Colonic mucosa (tissue), 4 donors: ENCODE measurements at regions not wholly inside any gene's neighbourhood (a gene's known extent, or its start where the extent isn't known, plus 50 kb on each side); places are given as distances from the start of the nearest gene placed in this dataset.

Experiments
- DNase-seq: peaks from one replicate; pipeline ENCODE4 v3.0.0-alpha.2; 2020
- H3K27ac ChIP-seq: fragments of 200-600 bp; one replicate; pipeline ENCODE4 v1.8.0; 2021
- H3K27me3 ChIP-seq: fragments of 200-600 bp; one replicate; pipeline ENCODE4 v1.8.0; 2021
- H3K36me3 ChIP-seq: fragments of 200-600 bp; one replicate; pipeline ENCODE4 v1.8.0; 2021
- H3K4me1 ChIP-seq: fragments of 200-600 bp; one replicate; pipeline ENCODE4 v1.8.0; 2021; ENCODE audit warnings: mild to moderate bottlenecking
- H3K4me3 ChIP-seq: fragments of 200-600 bp; one replicate; pipeline ENCODE4 v1.8.0; 2021
- H3K9ac ChIP-seq, 2 donors: one replicate each; pipeline ENCODE4 v1.7.0; 2013; ENCODE audit warnings: control low read depth in 2 of 2, low read depth in 2 of 2, low read length in 2 of 2
- H3K9me3 ChIP-seq: fragments of 200-600 bp; one replicate; pipeline ENCODE4 v1.8.0; 2021
- intact Hi-C: fragments of 100-400 bp; cut with DNase I; formaldehyde crosslinking; loops from one replicate; pipeline ENCODE4 v1.14.1; 2022
- TF ChIP-seq, protein P1 (sequence below): fragments of 200-600 bp; IDR thresholded peaks from one replicate; pipeline ENCODE4 v1.8.0; 2022; ENCODE audit warnings: antibody characterized with exemption, mild to moderate bottlenecking
- donor health status: healthy.
- donor health status: DM: no; HTN: no; CAD: no.
- donor health status: DM: no; HTN: no; CAD: no.

DNA sequence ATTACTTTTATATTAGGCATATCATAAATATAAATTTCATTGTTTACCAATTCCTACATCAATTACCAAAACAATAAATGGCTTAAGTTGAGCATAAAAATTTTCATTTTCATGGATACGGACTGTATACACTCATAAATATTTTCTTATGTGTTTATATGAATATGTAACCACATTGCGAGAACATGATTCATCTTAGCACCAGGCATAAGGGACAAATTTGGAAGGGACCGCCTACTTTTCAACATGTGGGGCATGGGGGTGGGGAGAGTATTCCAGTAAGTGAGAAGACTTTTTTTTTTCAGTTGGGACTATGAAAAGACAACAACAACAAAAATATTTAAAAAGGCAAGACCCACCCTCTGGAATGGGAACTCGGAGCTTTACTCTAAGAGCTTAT lies 296.1 kb downstream of the RAB38 start:
- TF ChIP-seq, protein P1, sequence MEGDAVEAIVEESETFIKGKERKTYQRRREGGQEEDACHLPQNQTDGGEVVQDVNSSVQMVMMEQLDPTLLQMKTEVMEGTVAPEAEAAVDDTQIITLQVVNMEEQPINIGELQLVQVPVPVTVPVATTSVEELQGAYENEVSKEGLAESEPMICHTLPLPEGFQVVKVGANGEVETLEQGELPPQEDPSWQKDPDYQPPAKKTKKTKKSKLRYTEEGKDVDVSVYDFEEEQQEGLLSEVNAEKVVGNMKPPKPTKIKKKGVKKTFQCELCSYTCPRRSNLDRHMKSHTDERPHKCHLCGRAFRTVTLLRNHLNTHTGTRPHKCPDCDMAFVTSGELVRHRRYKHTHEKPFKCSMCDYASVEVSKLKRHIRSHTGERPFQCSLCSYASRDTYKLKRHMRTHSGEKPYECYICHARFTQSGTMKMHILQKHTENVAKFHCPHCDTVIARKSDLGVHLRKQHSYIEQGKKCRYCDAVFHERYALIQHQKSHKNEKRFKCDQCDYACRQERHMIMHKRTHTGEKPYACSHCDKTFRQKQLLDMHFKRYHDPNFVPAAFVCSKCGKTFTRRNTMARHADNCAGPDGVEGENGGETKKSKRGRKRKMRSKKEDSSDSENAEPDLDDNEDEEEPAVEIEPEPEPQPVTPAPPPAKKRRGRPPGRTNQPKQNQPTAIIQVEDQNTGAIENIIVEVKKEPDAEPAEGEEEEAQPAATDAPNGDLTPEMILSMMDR: no peak

DNA sequence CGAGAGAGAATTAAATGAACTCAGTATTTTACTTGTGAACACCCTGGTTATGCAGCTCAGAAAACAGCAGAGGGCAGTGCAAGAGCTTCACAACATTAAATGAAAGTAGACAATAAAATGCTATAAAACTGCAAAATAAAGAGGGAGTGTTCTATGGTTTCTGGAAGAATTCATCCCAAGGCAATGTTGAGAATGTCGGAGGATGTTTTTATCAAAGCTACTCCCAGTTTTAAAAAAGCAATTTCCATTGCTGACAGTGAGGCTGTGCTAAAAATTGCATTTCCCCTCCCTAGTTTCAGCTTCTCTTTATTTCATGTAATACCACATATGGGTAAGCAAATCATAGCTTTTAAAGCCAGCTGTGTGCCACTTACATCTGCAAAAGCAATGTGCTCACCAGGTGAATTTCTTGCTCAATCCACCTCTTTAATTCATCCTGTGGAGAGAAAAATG lies 296.8 kb downstream of the RAB38 start:
- H3K9ac ChIP-seq: no peak overlapping the region
- TF ChIP-seq, protein P1: no peak
- DNase-seq: peak; percentile 17

More for the DNA sequence above, 296.1 kb downstream of the RAB38 start:
- Histone ChIP-seq H3K27me3 (no peaks in the 10 kb centered on the region), H3K9ac (no peak overlapping the region), H3K27ac (no peak overlapping the region), H3K4me3 (no peak overlapping the region), H3K4me1 (no peaks in the 10 kb centered on the region), H3K9me3 (no peaks in the 10 kb centered on the region), H3K36me3 (no peaks in the 10 kb centered on the region)
- DNase-seq: no peak
- intact Hi-C loops: no loop called here

DNA sequence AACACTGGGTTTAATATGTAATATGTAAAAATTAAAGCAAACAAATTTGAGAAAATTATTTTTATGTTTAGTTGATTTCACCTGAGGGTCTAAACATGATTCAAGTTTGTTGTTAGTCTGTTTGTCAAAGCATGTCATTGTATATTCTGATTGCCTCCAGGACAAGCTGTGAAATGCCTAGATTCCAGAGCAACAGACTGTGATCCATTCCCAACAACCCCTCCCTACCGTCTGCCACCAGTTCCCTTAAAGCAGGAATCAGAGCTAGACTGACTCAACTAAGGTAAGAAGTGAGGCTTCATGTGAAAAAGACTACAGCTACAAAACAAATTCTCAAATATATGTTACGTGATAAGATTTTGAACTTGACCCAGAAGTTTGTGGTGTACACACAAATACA lies 304.2 kb downstream of the RAB38 start:
- intact Hi-C loops: no loop called here
- no peak overlapping the region for H3K4me3 ChIP-seq

More for the DNA sequence above, 296.8 kb downstream of the RAB38 start:
- no peak overlapping the region for H3K27ac ChIP-seq
- no peak overlapping the region for H3K4me3 ChIP-seq
- H3K27me3 ChIP-seq: no peaks in the 10 kb centered on the region
- H3K36me3 ChIP-seq: no peaks in the 10 kb centered on the region
- H3K4me1 ChIP-seq: no peaks in the 10 kb centered on the region
- H3K9me3 ChIP-seq: no peaks in the 10 kb centered on the region
- intact Hi-C loops: no loop called here

DNA sequence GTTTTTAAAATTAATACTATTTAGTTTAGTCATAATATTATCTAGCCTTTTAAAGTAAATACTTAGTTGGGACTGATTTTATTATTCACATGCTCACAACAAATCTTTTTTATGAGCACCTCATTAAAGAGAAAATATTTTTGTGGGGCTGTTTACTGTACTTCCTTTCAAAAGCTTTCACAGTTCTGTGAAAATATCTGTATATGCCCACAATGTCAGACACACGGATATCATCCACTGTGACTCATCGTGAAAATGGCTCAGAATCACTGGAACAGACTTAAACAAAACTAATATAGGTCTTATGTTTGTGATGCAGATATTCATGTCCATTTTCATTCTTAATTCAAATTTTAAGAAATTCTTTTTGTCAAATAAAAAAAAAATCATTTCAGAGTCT lies 305.2 kb downstream of the RAB38 start:
- no peak overlapping the region for H3K27ac ChIP-seq
- no peaks in the 10 kb centered on the region for H3K27me3 ChIP-seq
- no peak for DNase-seq
- no peaks in the 10 kb centered on the region for H3K9me3 ChIP-seq
- TF ChIP-seq, protein P1: no peak
- intact Hi-C loops: no loop called here
- no peak overlapping the region for H3K4me3 ChIP-seq
- no peaks in the 10 kb centered on the region for H3K4me1 ChIP-seq
- H3K36me3 ChIP-seq: no peaks in the 10 kb centered on the region
- H3K9ac ChIP-seq: no peak overlapping the region

More for the DNA sequence above, 304.2 kb downstream of the RAB38 start:
- no peaks in the 10 kb centered on the region for H3K9me3 ChIP-seq
- no peaks in the 10 kb centered on the region for H3K36me3 ChIP-seq
- H3K4me1 ChIP-seq: no peaks in the 10 kb centered on the region
- H3K27ac ChIP-seq: no peak overlapping the region
- H3K27me3 ChIP-seq: no peaks in the 10 kb centered on the region
- DNase-seq: no peak
- TF ChIP-seq, protein P1: no peak
- no peak overlapping the region for H3K9ac ChIP-seq

DNA sequence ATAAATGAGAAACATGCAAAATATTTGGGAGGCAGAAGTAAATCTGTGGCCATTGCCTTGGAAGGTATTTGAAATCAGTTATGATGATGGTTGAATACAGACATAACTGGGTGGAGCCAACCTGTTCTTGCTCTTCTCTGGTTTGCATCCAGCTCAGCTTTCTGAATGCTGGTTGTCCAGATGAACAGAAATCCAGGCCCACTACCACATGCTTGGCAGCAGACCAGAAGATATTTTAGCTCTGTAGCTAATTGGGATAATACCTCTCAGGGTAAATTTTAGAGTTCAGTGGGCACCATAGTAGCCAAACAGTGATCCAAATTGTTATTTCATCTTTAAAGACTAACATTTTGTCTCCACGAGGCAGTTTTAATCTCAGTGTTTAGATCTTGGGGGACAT lies 308.3 kb downstream of the RAB38 start:
- DNase-seq: no peak
- TF ChIP-seq, protein P1: no peak
- Histone ChIP-seq H3K36me3 (no peaks in the 10 kb centered on the region), H3K27ac (no peak overlapping the region), H3K9me3 (no peaks in the 10 kb centered on the region), H3K27me3 (no peaks in the 10 kb centered on the region), H3K4me3 (no peak overlapping the region), H3K9ac (no peak overlapping the region), H3K4me1 (no peaks in the 10 kb centered on the region)
- intact Hi-C loops: no loop called here

DNA sequence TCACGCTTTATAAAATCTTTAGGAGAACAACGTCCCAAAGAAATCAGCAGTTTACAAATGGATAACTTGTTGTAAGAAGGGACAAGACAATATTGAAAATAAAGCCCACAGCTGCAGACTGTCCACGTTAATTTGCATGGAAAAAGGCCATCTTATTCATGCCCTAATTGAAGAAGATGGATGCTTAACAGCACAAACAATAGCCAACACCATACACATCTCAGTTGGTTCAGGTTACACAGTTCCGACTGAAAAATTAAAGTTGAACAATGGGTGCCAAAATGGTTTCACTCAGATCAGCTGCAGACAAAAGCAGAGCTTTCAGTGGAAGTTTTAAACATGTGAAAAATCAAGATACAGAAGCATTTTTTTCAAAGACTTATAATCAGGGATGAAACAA lies 314.2 kb downstream of the RAB38 start:
- no peak for DNase-seq
- H3K27ac ChIP-seq: no peak overlapping the region
- H3K36me3 ChIP-seq: no peaks in the 10 kb centered on the region
- intact Hi-C loops: no loop called here
- H3K27me3 ChIP-seq: no peaks in the 10 kb centered on the region
- H3K4me1 ChIP-seq: no peaks in the 10 kb centered on the region
- H3K4me3 ChIP-seq: no peak overlapping the region
- TF ChIP-seq, protein P1: no peak
- H3K9ac ChIP-seq: no peak overlapping the region
- no peaks in the 10 kb centered on the region for H3K9me3 ChIP-seq
